CD4-positive, alpha-beta T cell treated with Interleukin-2 at 100 ng/mL for 4 hours (primary cell): ENCODE measurements at regions not wholly inside any gene's neighbourhood (a gene's known extent, or its start where the extent isn't known, plus 50 kb on each side); places are given as distances from the start of the nearest gene placed in this dataset.
A peak's percentile ranks its signal among the peaks of the same experiment; 100 is the strongest.
"Not testable (repeated sequence)": the region's sequence is repeated elsewhere in the genome, so short reads cannot be mapped to it uniquely, and the experiment has no call there.

Experiments used
- DNase-seq: peaks from one replicate; pipeline ENCODE4 v3.0.0-alpha.2; 2020; ENCODE audit warnings: low spot score

DNA sequence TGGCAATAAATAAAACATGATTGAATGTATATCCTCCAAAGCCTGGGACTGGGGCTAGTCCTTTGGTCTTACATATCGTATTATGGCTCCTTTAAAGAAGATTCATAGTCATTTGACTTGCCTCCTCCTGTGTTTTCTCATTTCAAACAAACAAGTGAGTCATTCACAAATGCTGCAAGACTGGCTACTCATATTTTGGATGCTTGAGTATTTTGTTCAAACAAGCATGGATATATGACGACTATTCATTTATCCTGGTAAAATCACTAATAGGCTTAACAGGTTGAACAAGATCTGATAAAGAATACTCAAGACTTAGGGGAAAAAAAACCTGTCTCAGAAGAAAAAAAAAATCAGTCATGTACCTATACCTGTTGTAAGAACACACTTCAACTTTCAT lies 111.1 kb upstream of the CCDC28A start:
- no peak for DNase-seq

GRCh38 chr6:138663892-138664291 lies 109.7 kb upstream of the CCDC28A start:
- no peak for DNase-seq

- no peak for DNase-seq
These were observed 108.8 kb upstream of the CCDC28A start for GRCh38 chr6:138664745-138665144.

- DNase-seq: no peak
These were observed 106.9 kb upstream of the CCDC28A start for GRCh38 chr6:138666636-138667035.

GRCh38 chr6:138667408-138667807 lies 106.2 kb upstream of the CCDC28A start:
- DNase-seq: no peak

- no peak for DNase-seq
These were observed 102.2 kb upstream of the CCDC28A start for GRCh38 chr6:138671351-138671750.

DNA sequence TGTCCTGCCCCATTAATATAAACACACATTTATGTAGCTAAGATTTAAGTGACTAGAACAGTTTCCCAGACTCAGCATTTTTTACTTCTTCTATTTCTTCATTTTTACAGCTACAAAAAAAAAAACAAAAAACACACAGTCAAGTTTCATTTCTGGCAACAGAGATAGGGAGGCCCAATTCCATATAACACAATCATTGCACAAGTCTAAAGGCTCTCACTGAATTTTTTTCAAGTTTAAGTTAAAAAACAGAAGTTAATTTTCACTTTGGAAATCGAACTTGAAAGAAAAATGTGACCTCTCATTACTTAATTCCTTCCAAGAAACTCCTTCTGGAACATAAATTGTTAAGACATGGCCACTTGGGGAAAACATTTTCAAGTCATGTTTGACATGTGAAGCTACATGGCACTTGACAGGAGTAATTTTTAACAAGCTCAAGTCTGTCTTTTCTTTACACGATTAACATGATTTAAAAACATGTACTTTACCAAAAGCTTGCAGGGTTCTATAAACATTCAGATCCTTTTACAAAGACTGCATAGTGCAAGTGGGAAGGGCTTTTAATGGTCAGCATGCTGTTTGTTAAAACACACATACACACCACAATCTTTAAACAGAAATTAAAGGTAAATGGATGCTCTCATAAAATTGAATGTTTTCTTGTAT lies 100.1 kb upstream of the CCDC28A start:
- DNase-seq: no peak

- DNase-seq: not testable (repeated sequence)
These were observed 99.1 kb upstream of the CCDC28A start for GRCh38 chr6:138674444-138674843.

- no peak for DNase-seq
These were observed 96.0 kb upstream of the CCDC28A start for GRCh38 chr6:138677538-138677937.

GRCh38 chr6:138678168-138678567 lies 95.4 kb upstream of the CCDC28A start:
- no peak for DNase-seq

DNA sequence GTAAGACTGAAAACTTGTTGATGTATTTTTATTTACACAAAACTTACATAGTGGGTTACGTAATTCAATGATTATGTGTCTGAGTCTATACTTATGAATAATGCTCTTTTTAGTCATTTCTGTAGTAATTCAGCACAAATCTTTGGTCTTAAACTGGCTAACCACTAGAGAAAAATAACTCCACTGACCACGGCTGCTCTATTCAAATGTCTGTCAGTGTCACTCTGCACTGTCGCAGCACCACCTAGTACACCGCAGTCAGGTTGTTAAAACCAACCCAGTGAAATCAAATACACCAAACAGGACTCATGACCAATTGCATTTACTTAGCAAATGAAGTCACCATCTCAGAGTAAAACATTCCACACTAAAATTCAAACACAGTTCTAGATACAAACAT lies 93.5 kb upstream of the CCDC28A start:
- DNase-seq: no peak

- no peak for DNase-seq
These were observed 91.9 kb upstream of the CCDC28A start for GRCh38 chr6:138681627-138682026.

DNA sequence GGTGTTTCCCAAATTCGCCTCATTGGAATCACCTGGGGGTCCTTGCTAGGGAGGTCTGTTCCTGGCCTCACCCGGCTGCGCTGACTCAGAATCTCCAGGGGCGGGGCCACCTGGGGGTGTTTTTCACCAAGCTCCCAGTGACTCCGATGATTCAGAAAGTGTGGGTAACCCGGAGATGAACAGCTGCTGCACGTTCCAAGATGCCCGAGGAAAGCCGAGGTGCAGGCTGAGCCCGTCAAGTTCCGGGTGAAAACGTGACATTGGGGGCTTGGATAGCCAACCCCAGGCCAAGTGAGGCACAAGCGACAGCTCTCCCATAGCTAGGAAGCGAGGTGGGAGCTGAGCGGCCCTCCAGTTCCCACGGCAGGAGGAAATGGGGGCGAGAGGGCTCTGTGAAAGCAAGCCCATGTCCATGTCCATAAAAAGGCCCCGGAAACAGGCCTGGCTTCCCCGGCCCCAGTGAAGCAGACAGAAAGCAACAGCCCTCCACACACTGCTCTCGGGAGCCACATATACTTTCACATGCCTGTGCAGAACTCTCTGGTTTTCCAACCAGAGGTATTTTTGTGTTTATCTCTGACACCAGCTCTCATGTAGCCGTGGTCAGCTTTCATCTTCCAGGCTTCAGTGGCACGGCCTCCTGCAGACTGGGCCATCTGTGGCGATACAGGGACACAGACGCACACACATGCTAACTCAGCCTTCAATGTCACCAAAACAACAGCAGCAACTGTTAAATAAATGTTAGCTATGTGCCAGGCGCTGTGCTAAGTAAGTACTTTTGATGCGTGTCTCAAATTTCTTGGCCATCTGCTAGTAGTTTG lies 90.7 kb upstream of the CCDC28A start:
- DNase-seq: no peak

DNA sequence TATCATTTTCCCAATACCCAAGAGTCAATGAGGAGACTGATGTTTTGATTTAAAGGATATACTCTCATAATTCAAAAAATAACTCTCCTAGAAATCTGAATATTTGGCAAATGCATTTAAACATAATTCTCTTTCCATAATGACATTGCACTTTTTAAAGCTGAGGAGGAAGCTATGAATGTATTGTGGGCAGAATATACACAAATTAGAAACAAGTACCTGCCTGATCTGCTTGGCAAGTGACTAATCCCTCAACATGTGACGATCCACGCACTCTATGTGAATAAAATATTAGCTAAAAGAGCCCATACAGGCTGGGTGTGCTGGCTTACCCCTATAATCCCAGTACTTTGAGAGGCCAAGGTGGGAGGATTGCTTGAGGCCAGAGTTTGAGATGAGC lies 88.3 kb upstream of the CCDC28A start:
- no peak for DNase-seq

DNA sequence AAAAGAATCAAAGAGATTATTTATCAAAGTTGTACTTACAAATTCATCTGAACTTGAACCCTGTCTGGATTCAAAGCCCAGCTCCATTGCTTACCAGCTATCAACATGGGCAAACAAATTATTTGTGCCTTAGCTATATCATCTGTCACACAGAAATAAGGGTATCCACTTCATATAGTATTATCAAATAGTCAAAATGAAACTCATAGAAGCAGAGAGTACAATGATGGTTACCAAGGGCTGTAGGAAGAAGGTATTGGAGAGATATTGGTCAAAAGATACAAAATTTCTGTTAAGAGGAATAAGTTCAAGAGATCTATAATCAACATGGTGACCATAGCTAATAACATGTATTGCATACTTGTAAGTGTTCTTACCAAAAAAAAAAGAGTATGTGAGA lies 87.8 kb upstream of the CCDC28A start:
- DNase-seq: no peak

DNA sequence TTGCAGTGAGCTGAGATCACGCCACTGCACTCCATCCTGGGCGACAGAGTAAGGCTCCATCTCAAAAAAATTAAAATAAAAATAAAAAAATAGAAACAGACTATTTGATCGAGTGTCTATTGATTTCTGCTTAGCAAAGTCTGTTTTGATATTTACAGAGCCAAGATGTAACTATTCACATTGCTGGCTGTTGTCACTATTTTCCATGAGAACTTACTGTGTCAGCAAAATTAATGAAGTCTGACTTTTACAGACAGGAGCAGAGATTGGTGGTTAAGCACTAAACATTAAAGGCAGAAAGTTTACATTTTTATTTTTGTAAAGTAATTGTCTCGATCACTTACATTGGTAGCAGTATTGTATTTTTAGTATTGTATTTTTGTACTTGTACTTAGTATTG lies 85.0 kb upstream of the CCDC28A start:
- no peak for DNase-seq

- no peak for DNase-seq
These were observed 83.7 kb upstream of the CCDC28A start for GRCh38 chr6:138689849-138690248.

- DNase-seq: no peak
These were observed 82.5 kb upstream of the CCDC28A start for GRCh38 chr6:138690975-138691594.

GRCh38 chr6:138691595-138692057 lies 81.9 kb upstream of the CCDC28A start:
- no peak for DNase-seq

- DNase-seq: peak; percentile 38
These were observed 81.3 kb upstream of the CCDC28A start for GRCh38 chr6:138692058-138692977.

DNA sequence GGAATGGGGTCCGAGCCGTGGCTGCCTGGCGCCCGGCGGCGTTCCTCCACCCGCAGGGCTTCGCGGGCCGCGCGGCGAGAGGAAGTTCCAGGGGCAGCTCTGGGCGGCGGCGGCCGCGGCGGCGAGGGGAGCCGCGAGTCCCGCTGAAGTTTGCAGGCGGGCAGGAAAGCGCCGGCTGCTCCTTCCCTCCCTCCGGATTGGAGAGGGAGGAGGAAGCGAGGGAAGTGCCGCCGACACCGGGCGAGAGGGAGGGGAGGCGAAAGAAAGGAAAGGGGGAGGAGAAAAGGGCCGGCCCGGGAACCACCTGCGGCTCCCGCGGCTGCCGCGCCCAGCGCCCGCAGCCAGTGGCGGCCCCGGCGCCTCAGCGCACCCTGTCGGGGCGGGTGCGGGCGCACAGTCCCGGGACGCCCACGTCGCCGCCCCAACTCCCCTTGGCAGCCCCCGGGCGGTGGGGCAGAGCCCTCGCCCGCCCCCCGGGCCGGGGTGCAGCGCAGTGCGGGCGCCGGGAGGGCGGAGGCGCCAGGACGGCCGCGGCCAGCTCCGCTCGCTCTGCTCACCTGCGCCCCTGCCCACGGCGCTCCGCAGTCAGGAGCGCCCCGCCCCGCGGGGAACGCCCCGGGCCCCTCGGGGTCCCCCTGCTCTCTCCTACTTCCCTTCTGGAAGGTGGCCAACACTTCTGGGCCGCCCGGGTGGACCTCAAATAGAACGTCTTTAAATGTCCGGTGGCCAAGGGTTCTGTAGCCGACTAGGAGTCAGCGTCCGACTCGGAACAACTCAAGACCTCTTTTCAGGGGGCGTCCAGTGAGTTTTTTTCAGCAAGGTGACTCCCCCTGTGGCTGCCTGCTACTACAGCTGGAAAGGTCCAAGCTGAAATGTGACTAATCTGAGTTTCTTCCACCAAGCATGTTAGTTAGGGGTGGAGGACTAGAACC lies 80.3 kb upstream of the CCDC28A start:
- DNase-seq: peak; percentile 8
